ENCODE measurements at regions not wholly inside any gene's neighbourhood (a gene's known extent, or its start where the extent isn't known, plus 50 kb on each side); places are given as distances from the start of the nearest gene placed in this dataset.

GRCh38 chr5:82549263-82549662, 271.1 kb upstream of the RPS23 start:
- TF ChIP-seq, protein P1, sequence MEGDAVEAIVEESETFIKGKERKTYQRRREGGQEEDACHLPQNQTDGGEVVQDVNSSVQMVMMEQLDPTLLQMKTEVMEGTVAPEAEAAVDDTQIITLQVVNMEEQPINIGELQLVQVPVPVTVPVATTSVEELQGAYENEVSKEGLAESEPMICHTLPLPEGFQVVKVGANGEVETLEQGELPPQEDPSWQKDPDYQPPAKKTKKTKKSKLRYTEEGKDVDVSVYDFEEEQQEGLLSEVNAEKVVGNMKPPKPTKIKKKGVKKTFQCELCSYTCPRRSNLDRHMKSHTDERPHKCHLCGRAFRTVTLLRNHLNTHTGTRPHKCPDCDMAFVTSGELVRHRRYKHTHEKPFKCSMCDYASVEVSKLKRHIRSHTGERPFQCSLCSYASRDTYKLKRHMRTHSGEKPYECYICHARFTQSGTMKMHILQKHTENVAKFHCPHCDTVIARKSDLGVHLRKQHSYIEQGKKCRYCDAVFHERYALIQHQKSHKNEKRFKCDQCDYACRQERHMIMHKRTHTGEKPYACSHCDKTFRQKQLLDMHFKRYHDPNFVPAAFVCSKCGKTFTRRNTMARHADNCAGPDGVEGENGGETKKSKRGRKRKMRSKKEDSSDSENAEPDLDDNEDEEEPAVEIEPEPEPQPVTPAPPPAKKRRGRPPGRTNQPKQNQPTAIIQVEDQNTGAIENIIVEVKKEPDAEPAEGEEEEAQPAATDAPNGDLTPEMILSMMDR (IDR thresholded peaks at IDR 0.05) = no peak
- no peak for TF ChIP-seq POLR2A (IDR thresholded peaks at IDR 0.05)

Data from body of pancreas (tissue), 4 donors.